Left ventricle myocardium inferior (tissue), 1 donor: ENCODE measurements at regions not wholly inside any gene's neighbourhood (a gene's known extent, or its start where the extent isn't known, plus 50 kb on each side); places are given as distances from the start of the nearest gene placed in this dataset.

Experiments
- DNase-seq: peaks from one replicate; pipeline ENCODE4 v3.0.0-alpha.2; 2020
- H3K27ac ChIP-seq: fragments of 200-600 bp; replicated peaks from 2 replicates; pipeline ENCODE4 v1.8.0; 2021
- H3K27me3 ChIP-seq: fragments of 200-600 bp; 2 replicates; pipeline ENCODE4 v1.8.0; 2021; ENCODE audit warnings: low read depth
- H3K36me3 ChIP-seq: fragments of 200-600 bp; 2 replicates; pipeline ENCODE4 v1.8.0; 2021
- H3K4me1 ChIP-seq: fragments of 200-600 bp; 2 replicates; pipeline ENCODE4 v1.8.0; 2021
- H3K4me3 ChIP-seq: fragments of 200-600 bp; 2 replicates; pipeline ENCODE4 v1.8.0; 2021; ENCODE audit warnings: mild to moderate bottlenecking, moderate library complexity
- H3K9me3 ChIP-seq: fragments of 200-600 bp; replicated peaks from 2 replicates; pipeline ENCODE4 v1.8.0; 2021
- intact Hi-C: fragments of 100-400 bp; cut with micrococcal nuclease; formaldehyde crosslinking; loops from one replicate; pipeline ENCODE4 v1.11.0; 2022
- TF ChIP-seq, protein P1 (sequence below): fragments of 200-600 bp; IDR thresholded peaks from 2 replicates; pipeline ENCODE4 v1.8.0; 2021; ENCODE audit warnings: antibody characterized with exemption, mild to moderate bottlenecking, borderline replicate concordance
- donor health status: DM: no; HTN: yes; CAD: no; lungs with severe emphysema.

- Histone ChIP-seq H3K4me1 (no peaks in the 10 kb centered on the region), H3K36me3 (no peaks in the 10 kb centered on the region), H3K27ac (no peak overlapping the region), H3K4me3 (no peak overlapping the region), H3K9me3 (peaks cover 12% of the 10 kb centered on the region), H3K27me3 (no peaks in the 10 kb centered on the region)
- no peak for DNase-seq
- TF ChIP-seq, protein P1, sequence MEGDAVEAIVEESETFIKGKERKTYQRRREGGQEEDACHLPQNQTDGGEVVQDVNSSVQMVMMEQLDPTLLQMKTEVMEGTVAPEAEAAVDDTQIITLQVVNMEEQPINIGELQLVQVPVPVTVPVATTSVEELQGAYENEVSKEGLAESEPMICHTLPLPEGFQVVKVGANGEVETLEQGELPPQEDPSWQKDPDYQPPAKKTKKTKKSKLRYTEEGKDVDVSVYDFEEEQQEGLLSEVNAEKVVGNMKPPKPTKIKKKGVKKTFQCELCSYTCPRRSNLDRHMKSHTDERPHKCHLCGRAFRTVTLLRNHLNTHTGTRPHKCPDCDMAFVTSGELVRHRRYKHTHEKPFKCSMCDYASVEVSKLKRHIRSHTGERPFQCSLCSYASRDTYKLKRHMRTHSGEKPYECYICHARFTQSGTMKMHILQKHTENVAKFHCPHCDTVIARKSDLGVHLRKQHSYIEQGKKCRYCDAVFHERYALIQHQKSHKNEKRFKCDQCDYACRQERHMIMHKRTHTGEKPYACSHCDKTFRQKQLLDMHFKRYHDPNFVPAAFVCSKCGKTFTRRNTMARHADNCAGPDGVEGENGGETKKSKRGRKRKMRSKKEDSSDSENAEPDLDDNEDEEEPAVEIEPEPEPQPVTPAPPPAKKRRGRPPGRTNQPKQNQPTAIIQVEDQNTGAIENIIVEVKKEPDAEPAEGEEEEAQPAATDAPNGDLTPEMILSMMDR: no peak
- intact Hi-C loops: no loop called here
Observed at GRCh38 chr4:125714049-125714448, 399.3 kb downstream of the FAT4 start.

DNA sequence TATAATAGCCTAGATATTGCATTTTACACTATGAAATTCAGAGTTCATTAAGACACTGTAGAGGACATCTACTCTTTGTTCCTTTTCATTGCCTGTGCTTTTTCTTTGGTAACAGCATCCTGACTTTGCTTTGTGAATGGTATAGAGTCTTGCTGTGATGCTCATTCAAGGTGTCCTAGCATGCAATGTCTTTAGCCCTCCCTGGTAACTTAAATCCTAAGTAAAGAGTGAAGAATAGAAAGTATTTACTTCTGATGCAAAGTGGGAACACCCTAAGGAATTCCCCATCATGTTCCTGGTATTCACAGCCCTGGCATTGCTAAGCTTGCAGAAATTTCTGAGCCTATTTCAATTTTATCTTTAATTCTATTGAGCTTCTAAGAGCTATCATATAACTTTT lies 400.1 kb downstream of the FAT4 start:
- Histone ChIP-seq H3K36me3 (no peaks in the 10 kb centered on the region), H3K9me3 (peaks cover 12% of the 10 kb centered on the region), H3K27ac (no peak overlapping the region), H3K4me1 (no peaks in the 10 kb centered on the region), H3K27me3 (no peaks in the 10 kb centered on the region), H3K4me3 (no peak overlapping the region)
- TF ChIP-seq, protein P1: no peak
- intact Hi-C loops: no loop called here
- DNase-seq: no peak

GRCh38 chr4:125719987-125720386 lies 405.2 kb downstream of the FAT4 start:
- Histone ChIP-seq H3K36me3 (no peaks in the 10 kb centered on the region), H3K9me3 (peaks cover 12% of the 10 kb centered on the region), H3K4me1 (no peaks in the 10 kb centered on the region), H3K27ac (no peak overlapping the region), H3K4me3 (no peak overlapping the region), H3K27me3 (no peaks in the 10 kb centered on the region)
- TF ChIP-seq, protein P1: no peak
- intact Hi-C loops: no loop called here
- DNase-seq: no peak

- TF ChIP-seq, protein P1: no peak
- Histone ChIP-seq H3K4me1 (no peaks in the 10 kb centered on the region), H3K4me3 (no peak overlapping the region), H3K9me3 (peaks cover 12% of the 10 kb centered on the region), H3K27ac (no peak overlapping the region), H3K36me3 (no peaks in the 10 kb centered on the region), H3K27me3 (no peaks in the 10 kb centered on the region)
- intact Hi-C loops: no loop called here
- no peak for DNase-seq
Observed at GRCh38 chr4:125722009-125722408, 407.3 kb downstream of the FAT4 start.

- TF ChIP-seq, protein P1: no peak
- DNase-seq: no peak
- H3K9me3 ChIP-seq: no peaks in the 10 kb centered on the region
- no peak overlapping the region for H3K4me3 ChIP-seq
- no peaks in the 10 kb centered on the region for H3K27me3 ChIP-seq
- H3K4me1 ChIP-seq: no peaks in the 10 kb centered on the region
- no peaks in the 10 kb centered on the region for H3K36me3 ChIP-seq
- no peak overlapping the region for H3K27ac ChIP-seq
- intact Hi-C loops: no loop called here
Observed at GRCh38 chr4:125725957-125726525, 411.3 kb downstream of the FAT4 start.

DNA sequence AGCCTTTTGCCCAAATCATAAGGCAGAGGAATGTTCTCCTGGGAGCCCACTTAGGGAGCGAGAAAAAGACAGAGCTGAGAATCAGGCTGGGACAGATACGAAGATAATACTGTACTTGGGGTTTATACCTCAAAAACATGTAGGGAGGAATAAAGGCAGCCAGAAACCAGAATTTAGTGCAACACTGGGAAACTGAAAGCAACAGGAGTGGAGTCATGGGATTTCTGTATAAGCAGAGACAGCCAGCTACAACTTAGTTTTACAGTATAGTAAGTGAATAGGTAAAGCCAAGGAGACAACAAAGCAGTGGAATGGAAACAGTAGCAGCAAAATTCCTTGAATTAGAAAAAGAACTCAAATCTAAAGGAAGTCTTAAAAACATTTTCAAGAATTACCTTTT lies 413.2 kb downstream of the FAT4 start:
- H3K36me3 ChIP-seq: no peaks in the 10 kb centered on the region
- no peak overlapping the region for H3K4me3 ChIP-seq
- TF ChIP-seq, protein P1: no peak
- no peaks in the 10 kb centered on the region for H3K9me3 ChIP-seq
- H3K27me3 ChIP-seq: no peaks in the 10 kb centered on the region
- no peaks in the 10 kb centered on the region for H3K4me1 ChIP-seq
- no peak for DNase-seq
- intact Hi-C loops: no loop called here
- no peak overlapping the region for H3K27ac ChIP-seq
